Endothelial cell of umbilical vein (primary cell): ENCODE measurements at regions not wholly inside any gene's neighbourhood (a gene's known extent, or its start where the extent isn't known, plus 50 kb on each side); places are given as distances from the start of the nearest gene placed in this dataset.

ENCODE experiments used
- BruUV-seq: library from RNA; stranded (reverse); fragments of 400-500 nt; replicated peaks from 2 replicates; lab custom pipeline; 2021; lab: Mats Ljungman, UMichigan
- CTCF ChIA-PET: fragments of 300-600, 350-600 bp; sonication (Branson Sonifier 250); formaldehyde crosslinking; loops from one replicate; lab custom pipeline; 2021; ENCODE audit warnings: antibody characterized with exemption, inconsistent platforms; lab: Charles Lee
- POLR2A ChIA-PET: fragments of 300-600, 350-600 bp; sonication (Branson Sonifier 250); formaldehyde crosslinking; loops from one replicate; lab custom pipeline; 2021; ENCODE audit warnings: antibody characterized with exemption, inconsistent platforms; lab: Charles Lee
- DNase-seq: peaks from one replicate; pipeline ENCODE4 v3.0.0-alpha.2; 2011; ENCODE audit warnings: low read depth, low spot score
- FAIRE-seq: peaks from 2 replicates; lab custom pipeline; 2011; peaks lifted over from hg19 to GRCh38; lab: Jason Lieb, UNC
- H2AFZ ChIP-seq: 2 replicates; pipeline ENCODE4 v1.6.0; 2012; ENCODE audit warnings: low read depth, low read length, control low read depth, inconsistent platforms
- H3K27ac ChIP-seq: 2 replicates; pipeline ENCODE4 v1.5.1; 2011; ENCODE audit warnings: low read depth, mild to moderate bottlenecking, control low read depth, low read length, moderate library complexity; ENCODE audit not compliant: insufficient read depth
- H3K27me3 ChIP-seq, 2 experiments: 2 replicates each; pipeline versions ENCODE4 v1.6.0 to v1.6.1; 2011; ENCODE audit warnings: low read length in 2 of 2, mixed read lengths in 1 of 2; ENCODE audit not compliant: control insufficient read depth in 2 of 2, insufficient read depth in 2 of 2
- H3K36me3 ChIP-seq, 2 experiments: 2 replicates in 1 of 2; 3 replicates in 1 of 2; pipeline ENCODE4 v1.5.1; 2011; ENCODE audit warnings: low read length in 2 of 2, mild to moderate bottlenecking in 1 of 2, moderate library complexity in 1 of 2; ENCODE audit not compliant: control insufficient read depth in 2 of 2, insufficient read depth in 2 of 2; ENCODE audit errors: extremely low read depth in 1 of 2
- H3K4me1 ChIP-seq: 3 replicates; pipeline ENCODE4 v1.5.1; 2011; ENCODE audit warnings: mild to moderate bottlenecking, low read length; ENCODE audit not compliant: control insufficient read depth, insufficient read depth; ENCODE audit errors: extremely low read depth
- H3K4me2 ChIP-seq: 2 replicates; pipeline ENCODE4 v1.6.1; 2011; ENCODE audit warnings: low read length, control low read depth, mixed read lengths; ENCODE audit not compliant: insufficient read depth
- H3K4me3 ChIP-seq, 3 experiments: fragments of 200-600 bp in 1 of 3; sonication (generic), shearing (Covaris generic) in 1 of 3; replicated peaks in 1 of 3; 2 replicates each; pipeline ENCODE4 v1.5.1; 2011 to 2016; ENCODE audit warnings: control low read depth in 3 of 3, low read length in 3 of 3, mild to moderate bottlenecking in 2 of 3, inconsistent platforms in 1 of 3, low read depth in 1 of 3, moderate library complexity in 1 of 3; ENCODE audit not compliant: insufficient read depth in 1 of 3
- H3K79me2 ChIP-seq: 2 replicates; pipeline ENCODE4 v1.6.0; 2012; ENCODE audit warnings: low read length, inconsistent platforms; ENCODE audit not compliant: control insufficient read depth, insufficient read depth
- H3K9ac ChIP-seq: replicated peaks from 2 replicates; pipeline ENCODE3; 2011; ENCODE audit warnings: low read length, control low read depth; ENCODE audit not compliant: insufficient read depth; ENCODE audit errors: extremely low read depth
- H3K9me1 ChIP-seq: replicated peaks from 3 replicates; pipeline ENCODE4 v1.6.0; 2011; ENCODE audit warnings: mild to moderate bottlenecking, low read length; ENCODE audit not compliant: control insufficient read depth, insufficient read depth; ENCODE audit errors: extremely low read depth
- H3K9me3 ChIP-seq: replicated peaks from 2 replicates; pipeline ENCODE4 v1.5.1; 2012; ENCODE audit warnings: low read length, inconsistent platforms; ENCODE audit not compliant: control insufficient read depth, insufficient read depth
- H4K20me1 ChIP-seq: replicated peaks from 2 replicates; pipeline ENCODE3; 2011; ENCODE audit warnings: mild to moderate bottlenecking, low read length; ENCODE audit not compliant: control insufficient read depth, insufficient read depth; ENCODE audit errors: extremely low read depth
- EZH2 ChIP-seq: IDR thresholded peaks from 2 replicates; pipeline ENCODE4 v1.6.1; 2012; ENCODE audit warnings: borderline replicate concordance, low read depth, mild to moderate bottlenecking, moderate library complexity, low read length, inconsistent platforms; ENCODE audit not compliant: severe bottlenecking
- FOS ChIP-seq: IDR thresholded peaks from 2 replicates; pipeline ENCODE4 v1.6.1; 2011; ENCODE audit warnings: mild to moderate bottlenecking, low read length, moderate library complexity, borderline replicate concordance; ENCODE audit not compliant: insufficient read depth
- GATA2 ChIP-seq: IDR thresholded peaks from 2 replicates; pipeline ENCODE4 v1.7.0; 2011; ENCODE audit warnings: low read depth, mild to moderate bottlenecking, moderate library complexity, mixed read lengths, low read length; ENCODE audit not compliant: insufficient read length, insufficient read depth
- JUN ChIP-seq: IDR thresholded peaks from 2 replicates; pipeline ENCODE4 v1.6.1; 2011; ENCODE audit warnings: borderline replicate concordance, low read depth; ENCODE audit not compliant: insufficient read length, insufficient read depth
- MYC ChIP-seq: IDR thresholded peaks from one replicate; pipeline ENCODE4 v1.6.1; 2011; ENCODE audit warnings: mild to moderate bottlenecking, low read depth, low read length
- POLR2A ChIP-seq: IDR thresholded peaks from 2 replicates; pipeline ENCODE4 v1.6.1; 2012; ENCODE audit warnings: low read depth, mild to moderate bottlenecking, control low read depth, low read length
- POLR2AphosphoS5 ChIP-seq: IDR thresholded peaks from 2 replicates; pipeline ENCODE4 v1.6.1; 2012; ENCODE audit warnings: low read depth, mild to moderate bottlenecking, control low read depth, low read length, moderate library complexity; ENCODE audit not compliant: insufficient read depth
- dilution Hi-C: fragments of 300-500 bp; cut with MboI; formaldehyde crosslinking; loops from one replicate; pipeline ENCODE4 v1.15.0; 2019; ENCODE audit warnings: low sequenced_read_pairs; ENCODE audit not compliant: extremely low pct_ligation_motif_present
- intact Hi-C: fragments of 100-400 bp; cut with micrococcal nuclease; formaldehyde crosslinking; loops from one replicate; pipeline ENCODE4 v1.10.0; 2022
- TF ChIP-seq, protein P1 (sequence below): IDR thresholded peaks from 2 replicates; pipeline ENCODE4 v1.6.1; 2011; ENCODE audit not compliant: insufficient read depth, insufficient read length
- TF ChIP-seq, protein P2 (sequence below), 2 donors: IDR thresholded peaks; 1 replicate in 1 of 2; 2 replicates in 1 of 2; pipeline ENCODE4 v1.5.1; 2011; ENCODE audit warnings: low read length in 2 of 2, mild to moderate bottlenecking in 2 of 2, moderate library complexity in 2 of 2, control low read depth in 1 of 2, inconsistent platforms in 1 of 2, low read depth in 1 of 2; ENCODE audit not compliant: insufficient read depth in 1 of 2; ENCODE audit errors: extremely low read depth in 1 of 2

DNA sequence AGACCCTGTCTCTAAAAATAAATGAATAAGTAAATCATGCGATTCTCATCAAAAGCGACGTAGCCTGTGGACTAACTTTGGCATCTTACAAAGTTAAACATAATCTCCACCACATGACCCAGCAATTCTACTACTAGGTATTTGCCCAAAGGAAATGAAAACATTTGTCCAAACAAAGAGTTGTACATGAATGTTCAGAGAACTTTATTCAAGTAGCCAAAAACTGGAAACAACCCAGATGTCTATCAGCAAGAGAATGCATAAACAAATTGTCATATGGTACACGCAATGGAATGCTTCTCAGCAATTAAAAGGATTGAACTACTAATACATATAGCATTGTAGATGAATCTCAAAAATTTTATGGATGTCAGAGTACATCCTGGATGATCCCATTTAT is 82.6 kb downstream of the ADRB2 start:
- Histone ChIP-seq H3K36me3 (no peaks in the 10 kb centered on the region), H3K9me3 (no peaks in the 10 kb centered on the region), H3K4me1 (peaks cover 47% of the 10 kb centered on the region), H3K79me2 (no peaks in the 10 kb centered on the region), H3K27me3 (no peaks in the 10 kb centered on the region), H3K4me3 (no peak overlapping the region), H2AFZ (peak overlapping the region; percentile 11), H3K9me1 (no peaks in the 10 kb centered on the region), H3K9ac (no peak overlapping the region), H4K20me1 (no peaks in the 10 kb centered on the region), H3K27ac (peak overlapping the region; percentile 96), H3K4me2 (peak overlapping the region; percentile 73)
- DNase-seq (peak; percentile 82), FAIRE-seq (peak; percentile 70)
- BruUV-seq = no TSS peak
- POLR2A ChIA-PET = no interaction called here
- dilution Hi-C loops = no loop called here
- intact Hi-C loops = no loop called here
- peak; percentile 52 for TF ChIP-seq POLR2AphosphoS5
- TF ChIP-seq GATA2 = peak; percentile 18
- TF ChIP-seq, protein P1, sequence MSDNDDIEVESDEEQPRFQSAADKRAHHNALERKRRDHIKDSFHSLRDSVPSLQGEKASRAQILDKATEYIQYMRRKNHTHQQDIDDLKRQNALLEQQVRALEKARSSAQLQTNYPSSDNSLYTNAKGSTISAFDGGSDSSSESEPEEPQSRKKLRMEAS = no peak
- CTCF ChIA-PET = interaction anchor here (2.0 kb wide), 1 partner anchor 49 kb away, joined by 6 read pairs; no protein-coding TSS in a partner anchor

DNA sequence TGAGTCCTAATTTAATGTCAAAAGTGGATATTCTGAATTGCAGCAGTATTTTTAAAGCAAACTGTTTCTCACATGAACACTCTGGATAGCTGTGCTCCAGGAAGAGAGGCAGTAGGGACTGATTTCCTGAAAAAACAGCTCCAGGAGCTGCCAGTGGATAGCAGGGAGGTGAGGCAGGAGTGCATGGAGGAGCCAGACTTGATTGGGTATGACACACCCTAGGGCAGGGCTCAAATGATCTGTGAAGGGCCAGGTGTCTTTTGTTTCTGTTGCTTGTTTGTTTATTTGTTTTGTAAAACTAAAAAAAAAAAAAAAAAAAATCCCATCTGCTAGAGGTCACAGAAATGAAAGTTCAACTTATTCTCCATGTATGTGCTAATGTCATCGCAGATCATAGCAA is 83.4 kb downstream of the ADRB2 start:
- DNase-seq = peak; percentile 59
- dilution Hi-C loops = no loop called here

More for the DNA sequence above, 83.4 kb downstream of the ADRB2 start:
- Histone ChIP-seq H3K9me3 (no peaks in the 10 kb centered on the region), H2AFZ (no peak overlapping the region), H3K9me1 (no peaks in the 10 kb centered on the region), H3K4me1 (peaks cover 54% of the 10 kb centered on the region), H3K79me2 (no peaks in the 10 kb centered on the region), H3K27ac (peak overlapping the region; percentile 96), H3K9ac (peak overlapping the region; percentile 32), H3K27me3 (no peaks in the 10 kb centered on the region), H3K36me3 (no peaks in the 10 kb centered on the region), H3K4me2 (peak overlapping the region; percentile 73), H4K20me1 (no peaks in the 10 kb centered on the region), H3K4me3 (no peak overlapping the region)
- intact Hi-C loops = loop anchor here (2.0 kb wide), 1 partner anchor 125 kb away; no protein-coding TSS in a partner anchor
- TF ChIP-seq, protein P1 = no peak
- TF ChIP-seq POLR2AphosphoS5 = no peak
- no peak for TF ChIP-seq FOS
- TF ChIP-seq EZH2 = no peak
- no peak for TF ChIP-seq GATA2
- TF ChIP-seq, protein P2, sequence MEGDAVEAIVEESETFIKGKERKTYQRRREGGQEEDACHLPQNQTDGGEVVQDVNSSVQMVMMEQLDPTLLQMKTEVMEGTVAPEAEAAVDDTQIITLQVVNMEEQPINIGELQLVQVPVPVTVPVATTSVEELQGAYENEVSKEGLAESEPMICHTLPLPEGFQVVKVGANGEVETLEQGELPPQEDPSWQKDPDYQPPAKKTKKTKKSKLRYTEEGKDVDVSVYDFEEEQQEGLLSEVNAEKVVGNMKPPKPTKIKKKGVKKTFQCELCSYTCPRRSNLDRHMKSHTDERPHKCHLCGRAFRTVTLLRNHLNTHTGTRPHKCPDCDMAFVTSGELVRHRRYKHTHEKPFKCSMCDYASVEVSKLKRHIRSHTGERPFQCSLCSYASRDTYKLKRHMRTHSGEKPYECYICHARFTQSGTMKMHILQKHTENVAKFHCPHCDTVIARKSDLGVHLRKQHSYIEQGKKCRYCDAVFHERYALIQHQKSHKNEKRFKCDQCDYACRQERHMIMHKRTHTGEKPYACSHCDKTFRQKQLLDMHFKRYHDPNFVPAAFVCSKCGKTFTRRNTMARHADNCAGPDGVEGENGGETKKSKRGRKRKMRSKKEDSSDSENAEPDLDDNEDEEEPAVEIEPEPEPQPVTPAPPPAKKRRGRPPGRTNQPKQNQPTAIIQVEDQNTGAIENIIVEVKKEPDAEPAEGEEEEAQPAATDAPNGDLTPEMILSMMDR (IDR thresholded peaks at IDR 0.05; ENCODE audit: extremely low read depth in 1 of 2, insufficient read depth in 1 of 2, low read depth in 1 of 2, low read length in 2 of 2) = no peak
- no peak for TF ChIP-seq MYC
- no peak for TF ChIP-seq POLR2A
- TF ChIP-seq JUN = no peak
- POLR2A ChIA-PET = no interaction called here
- FAIRE-seq = peak; percentile 47
- BruUV-seq = no TSS peak
- CTCF ChIA-PET = interaction anchor here (2.0 kb wide), 1 partner anchor 48 kb away, joined by 6 read pairs; no protein-coding TSS in a partner anchor
